Neural progenitor cell (in vitro differentiated cells): ENCODE measurements at regions not wholly inside any gene's neighbourhood (a gene's known extent, or its start where the extent isn't known, plus 50 kb on each side); places are given as distances from the start of the nearest gene placed in this dataset.

Source experiments
- EZH2phosphoT487 ChIP-seq: fragments of 200-600 bp; sonication (generic); IDR thresholded peaks from 2 replicates; pipeline ENCODE4 v1.6.1; 2017; ENCODE audit warnings: antibody characterized with exemption
- TF ChIP-seq, protein P1 (sequence below): fragments of 200-600 bp; sonication (generic); IDR thresholded peaks from 2 replicates; pipeline ENCODE4 v1.5.1; 2017; ENCODE audit warnings: antibody characterized with exemption, mild to moderate bottlenecking

DNA sequence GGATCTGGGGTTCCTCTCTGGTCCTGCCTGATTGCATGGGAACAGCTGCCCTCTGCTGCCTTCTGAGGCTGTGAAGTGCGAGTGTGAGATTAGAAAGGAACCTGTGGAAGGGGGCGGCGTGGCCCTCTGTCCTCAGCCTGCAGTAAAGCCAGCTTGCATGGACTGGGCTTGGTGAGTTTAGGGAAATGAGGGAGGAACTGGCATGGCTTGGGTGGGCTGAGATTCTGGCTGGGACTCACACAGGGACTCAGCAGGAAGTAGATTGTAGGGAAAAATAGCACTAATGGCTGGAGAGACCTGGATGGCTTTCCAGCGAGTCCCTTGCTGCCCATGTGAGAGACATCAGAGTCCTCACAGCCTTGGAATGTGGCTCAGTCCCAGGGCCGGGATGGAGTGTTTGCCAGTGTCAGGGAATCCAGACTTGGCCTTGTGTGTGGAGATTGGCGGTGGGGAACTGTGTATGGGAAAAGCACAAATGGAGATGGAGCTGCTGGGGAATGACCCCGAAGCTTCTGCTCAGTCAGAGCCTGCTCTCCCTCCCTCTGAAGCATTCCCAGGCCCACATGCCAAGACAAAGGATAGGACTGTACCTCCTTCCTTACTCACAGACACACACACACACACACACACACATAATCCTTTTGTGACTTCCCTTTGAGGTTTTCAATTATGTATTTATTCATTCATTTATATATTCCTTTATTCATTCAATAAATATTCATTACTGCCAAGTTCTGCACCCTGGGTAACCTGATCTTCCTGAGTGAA is 115.4 kb downstream of the ACAA2 start:
- TF ChIP-seq, protein P1, sequence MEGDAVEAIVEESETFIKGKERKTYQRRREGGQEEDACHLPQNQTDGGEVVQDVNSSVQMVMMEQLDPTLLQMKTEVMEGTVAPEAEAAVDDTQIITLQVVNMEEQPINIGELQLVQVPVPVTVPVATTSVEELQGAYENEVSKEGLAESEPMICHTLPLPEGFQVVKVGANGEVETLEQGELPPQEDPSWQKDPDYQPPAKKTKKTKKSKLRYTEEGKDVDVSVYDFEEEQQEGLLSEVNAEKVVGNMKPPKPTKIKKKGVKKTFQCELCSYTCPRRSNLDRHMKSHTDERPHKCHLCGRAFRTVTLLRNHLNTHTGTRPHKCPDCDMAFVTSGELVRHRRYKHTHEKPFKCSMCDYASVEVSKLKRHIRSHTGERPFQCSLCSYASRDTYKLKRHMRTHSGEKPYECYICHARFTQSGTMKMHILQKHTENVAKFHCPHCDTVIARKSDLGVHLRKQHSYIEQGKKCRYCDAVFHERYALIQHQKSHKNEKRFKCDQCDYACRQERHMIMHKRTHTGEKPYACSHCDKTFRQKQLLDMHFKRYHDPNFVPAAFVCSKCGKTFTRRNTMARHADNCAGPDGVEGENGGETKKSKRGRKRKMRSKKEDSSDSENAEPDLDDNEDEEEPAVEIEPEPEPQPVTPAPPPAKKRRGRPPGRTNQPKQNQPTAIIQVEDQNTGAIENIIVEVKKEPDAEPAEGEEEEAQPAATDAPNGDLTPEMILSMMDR: no peak
- no peak for TF ChIP-seq EZH2phosphoT487
